GM19455 (cell line): ENCODE measurements at regions not wholly inside any gene's neighbourhood (a gene's known extent, or its start where the extent isn't known, plus 50 kb on each side); places are given as distances from the start of the nearest gene placed in this dataset.
"Not testable (repeated sequence)": the region's sequence is repeated elsewhere in the genome, so short reads cannot be mapped to it uniquely, and the experiment has no call there.

Experiments
- ATAC-seq: cut with Tn5 transposase; IDR thresholded peaks from one replicate; pipeline ENCODE4 v1.9.1; 2021; ENCODE audit not compliant: unreplicated experiment

DNA sequence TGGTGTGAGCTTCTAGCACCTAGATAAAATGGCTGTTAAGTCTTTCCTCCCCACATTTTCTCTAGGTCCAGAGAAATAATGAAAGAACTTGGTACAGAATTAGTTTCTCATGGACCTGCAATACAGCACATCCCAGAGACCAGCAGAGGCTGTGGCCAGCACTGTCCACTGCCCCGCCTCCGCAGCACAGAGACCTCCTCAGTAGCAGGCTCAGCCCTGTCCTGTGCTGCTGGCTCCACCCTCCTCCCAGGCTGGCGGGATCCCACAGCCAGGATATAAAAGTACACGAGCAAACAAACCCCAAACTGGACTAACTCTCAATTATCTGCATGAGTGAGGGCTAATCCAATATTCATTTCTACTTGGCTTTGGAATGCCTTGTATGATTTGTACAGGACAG, 401.5 kb downstream of the RPS6KC1 start:
- no peak for ATAC-seq

DNA sequence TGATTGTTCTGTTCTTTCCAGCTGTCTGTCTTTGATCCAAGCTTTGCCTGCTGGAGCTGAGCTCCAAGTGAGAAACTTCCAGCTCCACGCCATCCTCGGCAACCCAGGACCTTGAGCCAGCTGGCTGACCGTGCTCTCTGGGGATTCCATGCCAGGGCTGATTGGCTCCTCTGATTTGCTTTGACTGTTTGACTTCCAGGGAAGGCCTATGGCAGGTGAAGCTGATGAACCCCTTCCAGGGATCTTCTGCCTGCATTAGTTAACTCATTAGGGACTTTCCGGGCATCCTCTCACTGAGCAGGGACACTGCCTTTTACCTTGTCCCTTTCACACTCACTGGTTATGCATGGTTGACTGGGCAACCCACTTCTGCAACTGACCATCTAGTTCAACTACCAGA, 406.1 kb downstream of the RPS6KC1 start:
- no peak for ATAC-seq

DNA sequence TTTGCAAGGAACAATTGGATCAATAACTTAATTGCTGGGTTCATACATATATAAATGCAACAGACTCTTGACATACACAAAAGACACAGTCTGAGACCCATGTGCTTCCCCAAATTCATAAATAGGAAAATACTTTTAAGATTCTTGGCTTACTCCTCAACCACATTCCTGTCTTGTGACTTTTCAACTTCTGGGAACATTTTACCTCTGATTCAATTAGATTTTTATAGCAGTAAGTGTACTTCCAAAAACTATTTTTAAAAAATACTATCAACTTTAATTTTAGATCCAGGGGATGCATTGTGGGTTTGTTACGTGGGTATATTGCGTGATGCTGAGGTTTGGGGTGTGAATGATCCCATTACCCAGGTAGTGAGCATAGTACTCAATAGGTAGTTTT, 406.7 kb downstream of the RPS6KC1 start:
- ATAC-seq: no peak

- ATAC-seq: not testable (repeated sequence)
Measured at GRCh38 chr1:213462374-213462773, 411.3 kb downstream of the RPS6KC1 start.

- ATAC-seq: no peak
Measured at GRCh38 chr1:213464786-213465460, 413.9 kb downstream of the RPS6KC1 start.

- no peak for ATAC-seq
Measured at GRCh38 chr1:213466541-213466940, 415.5 kb downstream of the RPS6KC1 start.

GRCh38 chr1:213474054-213474453, 423.0 kb downstream of the RPS6KC1 start:
- ATAC-seq: no peak

DNA sequence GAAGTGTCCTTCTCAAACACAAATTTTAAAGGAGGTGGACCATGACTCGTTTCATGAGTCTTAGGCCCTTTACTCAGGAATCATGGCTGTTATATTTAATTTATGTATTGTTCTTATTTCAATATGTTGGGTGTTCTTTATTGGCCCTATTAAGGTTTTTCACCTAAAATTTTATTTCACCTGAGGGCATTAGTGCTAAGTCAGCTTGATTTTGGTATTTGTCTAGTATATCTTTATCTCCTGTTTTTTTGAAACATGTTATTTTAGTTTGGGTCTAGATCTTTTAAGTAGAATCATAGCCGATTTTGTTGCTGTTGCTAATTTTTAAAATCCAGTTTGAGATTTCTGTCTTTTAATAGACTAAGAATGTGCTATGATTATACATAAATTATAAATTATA, 430.4 kb downstream of the RPS6KC1 start:
- ATAC-seq: no peak

- no peak for ATAC-seq
Measured at GRCh38 chr1:213484333-213484732, 433.3 kb downstream of the RPS6KC1 start.

- no peak for ATAC-seq
Measured at GRCh38 chr1:213484758-213485157, 433.7 kb downstream of the RPS6KC1 start.

DNA sequence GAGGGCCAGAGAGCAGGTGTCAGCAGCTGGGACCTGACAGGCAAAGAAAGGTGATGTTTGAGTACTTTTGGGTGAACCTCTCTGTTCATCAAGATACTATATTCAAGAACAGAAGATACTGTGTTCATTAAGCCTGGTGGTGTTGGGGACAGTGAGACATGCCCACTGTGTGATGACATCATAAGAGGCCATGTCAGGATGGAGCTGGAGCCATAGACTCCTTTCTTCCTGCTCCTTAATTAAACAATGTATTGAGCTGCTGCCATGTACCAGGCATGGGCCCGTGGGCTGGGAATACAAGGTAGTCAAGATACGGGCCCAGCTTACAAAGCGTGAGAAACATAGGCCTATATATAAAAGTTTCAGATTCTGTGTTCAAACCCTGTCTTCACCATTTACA, 435.4 kb downstream of the RPS6KC1 start:
- no peak for ATAC-seq

DNA sequence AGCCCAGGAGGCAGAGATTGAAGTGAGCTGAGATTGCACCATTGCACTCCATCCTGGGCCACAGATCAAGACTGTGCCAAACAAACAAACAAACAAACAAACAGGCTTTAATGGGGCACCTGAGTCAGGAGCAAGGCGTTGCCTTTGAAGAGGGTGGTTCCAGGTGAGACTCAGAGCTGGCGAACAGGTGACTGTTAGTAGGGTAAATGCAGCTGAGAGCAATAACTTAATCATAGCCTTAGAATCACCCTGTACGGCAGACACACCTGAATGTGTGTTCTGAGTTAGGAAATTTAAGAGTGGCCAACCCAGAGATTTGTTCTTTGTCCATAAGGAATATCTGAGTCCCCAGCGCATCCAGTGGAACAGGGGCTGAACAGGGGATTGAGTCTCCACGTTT, 440.4 kb downstream of the RPS6KC1 start:
- ATAC-seq: no peak

DNA sequence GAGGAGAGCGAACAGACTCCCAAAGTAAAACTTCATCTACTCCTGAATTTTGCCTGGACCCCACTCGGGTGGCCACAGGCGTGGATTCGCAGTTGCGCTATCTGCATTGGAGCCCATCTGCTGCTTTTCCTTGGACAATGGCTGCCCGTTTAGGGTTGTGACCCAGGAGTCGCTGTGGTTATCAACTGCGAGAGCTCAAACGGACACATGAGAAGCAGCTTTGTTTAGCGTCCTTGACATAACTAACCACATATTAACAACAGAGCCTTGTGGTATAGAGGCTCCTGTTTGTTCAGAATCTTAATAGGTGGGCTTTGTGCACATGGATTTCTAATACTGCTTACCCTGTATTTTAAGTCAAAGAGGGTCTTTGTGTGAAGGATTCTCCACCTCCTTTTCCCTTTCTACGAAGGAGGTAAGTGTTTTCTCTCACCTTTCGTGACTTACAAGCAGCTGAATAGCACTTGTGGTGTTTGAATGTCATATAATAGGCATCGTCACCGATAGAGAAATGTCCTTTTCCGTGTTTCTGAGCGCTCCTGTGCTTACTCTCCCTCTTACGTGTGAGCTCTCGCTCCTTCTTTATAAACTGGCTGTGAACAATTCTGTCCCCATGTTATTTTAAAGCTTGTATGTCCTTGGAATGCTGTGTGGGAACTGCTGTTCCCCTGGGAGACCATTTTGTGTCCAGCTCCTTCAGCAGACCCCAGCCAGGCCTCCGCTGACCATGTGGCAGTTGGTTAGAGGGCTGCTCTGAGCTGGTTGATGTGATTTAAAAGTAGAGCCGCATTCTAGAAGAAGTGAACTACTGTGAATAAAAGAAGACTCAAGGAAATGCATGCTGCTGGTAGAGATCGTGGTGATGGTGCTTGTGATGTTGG, 441.4 kb downstream of the RPS6KC1 start:
- ATAC-seq: no peak

- no peak for ATAC-seq
Measured at GRCh38 chr1:213499444-213499843, 448.4 kb downstream of the RPS6KC1 start.

DNA sequence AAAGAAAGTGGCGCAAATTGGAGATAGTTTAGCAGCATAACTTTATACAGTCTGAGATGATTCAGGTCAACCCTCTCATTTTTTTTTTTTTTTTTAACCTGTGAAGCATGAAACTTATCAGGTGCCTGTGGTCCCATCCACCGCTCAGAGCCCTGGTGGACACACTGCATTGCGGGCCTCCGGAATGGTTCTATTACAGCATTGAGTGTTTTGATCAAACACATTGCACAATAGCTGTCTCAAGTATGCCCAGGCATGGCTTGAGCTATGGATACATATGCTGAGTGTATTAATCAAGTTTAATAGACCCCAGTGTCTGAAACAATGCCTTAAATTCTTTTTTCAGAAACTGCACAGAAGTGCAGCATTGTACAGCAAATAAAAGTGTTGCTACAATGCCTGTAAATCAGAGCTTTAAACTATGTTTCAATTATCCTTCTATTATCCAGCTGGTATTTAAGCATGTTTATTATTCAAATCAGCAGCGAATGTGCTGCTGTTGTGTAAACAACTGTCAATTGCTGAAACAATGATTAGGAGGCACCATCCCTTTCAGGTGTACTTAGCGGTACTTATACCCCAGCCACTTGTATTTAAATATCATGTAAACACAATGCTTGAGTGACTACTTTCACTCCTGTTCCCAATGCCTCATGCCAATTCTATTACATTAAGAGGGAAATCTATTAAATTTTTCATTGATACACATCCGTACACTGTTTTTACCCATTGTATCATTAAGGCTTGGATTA, 456.6 kb downstream of the RPS6KC1 start:
- no peak for ATAC-seq

- ATAC-seq: no peak
Measured at GRCh38 chr1:213511173-213511572, 460.1 kb downstream of the RPS6KC1 start.

DNA sequence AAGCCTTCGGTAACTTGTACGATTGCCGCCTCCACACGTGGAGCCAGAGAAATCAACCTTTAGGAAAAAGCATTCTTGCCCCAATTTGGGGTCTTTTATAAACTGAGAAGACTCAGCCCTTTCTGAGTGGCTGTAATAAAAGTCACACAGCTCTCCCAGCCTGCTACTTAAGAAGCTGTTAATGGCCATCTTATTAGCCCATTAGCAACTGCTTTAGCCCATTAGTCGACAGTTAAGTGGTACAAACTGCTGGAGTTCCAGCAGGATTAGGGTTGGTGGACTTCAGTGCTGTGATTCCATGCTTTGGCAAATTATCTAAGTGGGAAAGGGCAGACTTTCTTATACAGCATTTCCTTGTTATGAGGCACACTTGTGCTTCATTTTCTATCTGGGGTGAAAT, 461.3 kb downstream of the RPS6KC1 start:
- no peak for ATAC-seq

- no peak for ATAC-seq
Measured at GRCh38 chr1:213513006-213513405, 462.0 kb downstream of the RPS6KC1 start.

GRCh38 chr1:213514408-213515179, 463.6 kb downstream of the RPS6KC1 start:
- ATAC-seq: not testable (repeated sequence)

- ATAC-seq: no peak
Measured at GRCh38 chr1:213519098-213519497, 468.1 kb downstream of the RPS6KC1 start.

DNA sequence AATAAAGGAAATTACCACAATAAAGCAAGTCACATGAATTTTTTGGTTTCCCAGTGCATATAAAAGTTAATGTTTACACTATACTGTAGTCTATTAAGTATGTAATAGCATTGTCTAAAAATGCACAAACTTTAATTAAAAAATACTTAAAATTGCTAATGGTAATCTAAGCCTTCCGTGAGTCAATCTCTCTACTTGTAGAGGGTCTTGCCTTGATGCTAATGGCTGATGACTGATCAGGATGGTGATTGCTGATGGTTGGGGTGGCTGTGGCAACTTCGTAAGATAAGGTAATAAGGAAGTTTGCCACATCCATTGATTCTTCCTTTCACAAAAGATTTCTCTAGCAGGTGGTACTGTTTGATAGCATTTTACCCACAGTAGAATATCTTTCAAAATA, 466.6 kb upstream of the PROX1 start:
- ATAC-seq: no peak
